Erythroblast (primary cell): ENCODE measurements at regions not wholly inside any gene's neighbourhood (a gene's known extent, or its start where the extent isn't known, plus 50 kb on each side); places are given as distances from the start of the nearest gene placed in this dataset.
"Not testable (repeated sequence)": the region's sequence is repeated elsewhere in the genome, so short reads cannot be mapped to it uniquely, and the experiment has no call there.

Source experiments
- DNase-seq, 2 experiments: peaks; one replicate each; lab custom pipeline; 2025; lab: John Stamatoyannopoulos, UW
- GATA1 ChIP-seq: IDR thresholded peaks from 2 replicates; pipeline ENCODE4 v1.6.1; 2011; ENCODE audit warnings: low read depth, mild to moderate bottlenecking, control low read depth, low read length, moderate library complexity
- POLR2A ChIP-seq: IDR thresholded peaks from 2 replicates; pipeline ENCODE4 v1.6.1; 2011; ENCODE audit warnings: mild to moderate bottlenecking, low read length

DNA sequence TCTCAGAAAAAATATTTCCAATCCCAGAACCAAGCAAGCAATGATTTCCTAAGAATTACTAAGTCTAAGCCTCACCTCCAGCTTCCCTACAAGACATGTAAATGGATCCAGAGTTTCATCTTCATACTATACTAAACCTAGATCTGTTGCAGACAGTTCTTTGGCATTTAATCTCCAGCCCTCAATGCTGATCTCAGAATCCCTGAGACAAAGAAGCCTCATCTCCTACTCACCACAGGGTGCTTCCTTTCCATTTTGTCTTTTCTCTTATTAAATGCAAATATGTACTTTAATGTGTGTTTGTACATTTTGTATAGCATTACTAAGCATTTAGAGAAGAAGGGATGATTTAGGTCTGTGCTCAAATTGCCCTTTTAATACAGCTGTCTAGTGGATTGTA is 954.9 kb downstream of the TDRD15 start:
- TF ChIP-seq POLR2A: no peak
- TF ChIP-seq GATA1: no peak
- DNase-seq: no peak

DNA sequence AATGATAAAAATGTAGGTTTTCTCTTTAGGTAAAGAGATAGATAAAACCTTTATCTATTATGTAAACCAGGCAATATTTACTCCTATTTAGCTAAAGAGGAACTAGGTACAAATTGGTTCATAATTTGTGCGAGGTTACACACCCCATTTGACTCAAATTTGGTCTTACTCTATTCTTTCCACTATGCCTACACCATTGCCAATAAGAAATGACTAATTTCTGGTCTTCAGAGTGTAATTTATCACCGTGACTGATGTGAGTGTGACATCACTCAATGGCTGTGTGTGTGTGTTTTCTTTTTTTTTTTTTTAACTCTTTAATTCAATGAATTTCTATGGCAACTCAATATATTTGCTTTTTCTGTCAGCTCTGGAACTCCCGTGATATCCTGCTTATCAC is 955.8 kb downstream of the TDRD15 start:
- DNase-seq: no peak
- no peak for TF ChIP-seq POLR2A

DNA sequence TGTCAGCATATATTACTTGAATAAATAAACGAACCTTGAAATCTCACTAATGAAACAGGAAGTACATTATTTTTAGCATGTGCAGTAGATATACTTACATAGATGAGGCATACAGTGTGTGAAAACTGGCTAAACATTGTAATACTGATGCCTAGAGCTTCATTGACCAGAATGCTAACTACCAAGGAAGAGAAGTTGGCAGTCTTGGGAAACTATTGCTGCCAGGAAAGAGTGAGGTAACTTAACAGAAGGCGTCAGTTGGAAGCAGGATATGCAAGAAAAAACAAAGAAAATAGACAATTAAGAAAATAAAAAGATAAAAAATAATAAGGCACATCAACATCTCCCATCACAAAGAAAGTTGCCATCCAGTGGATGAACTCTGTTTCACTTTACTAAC is 963.0 kb downstream of the TDRD15 start:
- no peak for DNase-seq
- TF ChIP-seq GATA1: no peak
- TF ChIP-seq POLR2A: no peak

DNA sequence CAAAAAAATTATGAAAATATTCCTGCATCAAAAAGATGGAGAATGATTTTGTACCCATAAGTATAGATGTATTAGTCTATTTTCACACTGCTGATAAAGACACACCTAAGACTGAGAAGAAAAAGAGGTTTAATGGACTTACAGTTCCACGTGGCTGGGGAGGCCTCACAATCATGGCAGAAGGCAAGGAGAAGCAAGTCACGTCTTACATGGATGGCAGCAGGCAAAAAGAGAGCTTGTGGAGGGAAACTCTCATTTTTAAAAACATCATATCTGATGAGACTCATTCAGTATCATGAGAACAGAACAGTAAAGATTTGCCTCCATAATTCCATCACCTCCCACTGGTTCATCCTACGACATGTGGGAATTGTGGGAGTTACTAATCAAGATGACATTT is 979.8 kb downstream of the TDRD15 start:
- not testable (repeated sequence) for DNase-seq

DNA sequence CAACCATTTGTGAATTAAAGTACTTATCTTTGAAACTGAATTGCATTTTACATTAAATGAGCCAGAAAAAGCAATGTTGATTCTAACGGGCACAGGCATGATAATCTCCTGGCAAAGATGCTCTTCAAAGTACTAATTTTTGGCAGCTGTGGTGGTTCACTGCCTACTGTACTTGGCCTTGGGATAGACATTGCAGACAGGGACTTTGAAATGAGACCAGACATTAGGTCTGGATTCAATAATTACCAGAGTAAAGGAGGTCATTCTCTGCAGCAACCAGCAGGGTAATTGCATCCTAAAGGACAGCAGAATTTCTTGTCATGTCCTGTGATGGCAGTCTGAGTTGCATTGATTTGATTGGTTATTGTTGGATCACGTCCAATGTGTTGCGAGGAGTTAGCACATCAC is 986.5 kb downstream of the TDRD15 start:
- no peak for TF ChIP-seq POLR2A
- TF ChIP-seq GATA1: no peak
- no peak for DNase-seq

DNA sequence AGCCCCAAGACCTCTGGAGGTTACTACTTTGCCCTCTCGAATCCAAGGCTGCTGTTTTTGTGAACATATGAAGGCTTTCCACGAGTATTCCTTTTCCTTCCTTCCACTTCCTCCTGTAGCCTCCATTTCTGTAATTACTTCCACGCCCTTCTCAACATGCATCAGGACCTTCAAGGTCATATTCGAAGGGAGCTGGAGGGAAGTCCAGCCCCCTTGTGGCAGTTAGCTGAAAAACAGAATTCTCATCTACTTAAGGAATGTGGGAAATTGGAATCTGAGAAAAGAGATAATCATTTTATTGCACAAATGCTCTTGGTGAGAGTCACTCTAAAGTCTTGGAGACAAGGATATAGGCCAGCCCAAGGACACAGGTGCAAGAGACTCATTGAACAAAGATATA is 1000.2 kb downstream of the TDRD15 start:
- no peak for DNase-seq
- TF ChIP-seq GATA1 (no peak), POLR2A (no peak)

DNA sequence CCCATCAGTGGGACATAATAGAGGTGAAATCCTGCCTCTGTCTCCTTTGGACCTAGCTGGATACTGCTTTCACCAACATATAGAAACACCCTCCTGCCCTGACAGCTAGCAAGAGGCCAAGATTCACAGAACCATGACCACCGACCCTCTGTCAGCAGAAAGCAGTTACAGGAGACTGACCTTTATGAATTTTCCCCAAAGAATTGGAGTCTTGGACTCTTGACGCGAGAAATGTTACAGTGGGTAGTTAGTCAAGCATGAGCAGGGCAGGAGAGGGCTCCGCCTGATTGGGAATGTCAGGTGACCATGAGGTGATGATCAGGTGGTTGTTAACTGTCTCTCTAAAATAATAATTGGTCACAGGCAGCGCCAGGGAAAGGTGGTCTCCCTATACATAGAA is 1002.3 kb downstream of the TDRD15 start:
- no peak for TF ChIP-seq POLR2A
- TF ChIP-seq GATA1: no peak
- DNase-seq: no peak

DNA sequence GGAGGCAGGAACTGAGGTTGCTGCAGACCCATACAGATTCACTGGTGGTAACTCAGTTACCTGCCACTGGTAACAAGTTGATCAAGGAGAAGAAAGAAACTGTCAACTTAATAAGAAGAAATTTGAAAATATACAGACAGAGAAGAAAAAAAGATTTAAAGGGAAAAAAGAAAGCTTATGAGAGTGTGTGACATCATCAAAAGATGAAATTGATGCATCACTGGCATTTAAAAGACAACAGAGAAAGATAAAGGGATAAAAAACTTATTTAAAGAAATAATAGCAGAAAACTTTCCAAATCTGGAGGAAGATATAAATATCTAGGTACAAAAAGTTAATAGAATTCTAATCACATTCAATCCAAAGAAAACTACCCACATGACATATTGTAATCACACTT is 1003.2 kb downstream of the TDRD15 start:
- TF ChIP-seq POLR2A (no peak), GATA1 (no peak)

DNA sequence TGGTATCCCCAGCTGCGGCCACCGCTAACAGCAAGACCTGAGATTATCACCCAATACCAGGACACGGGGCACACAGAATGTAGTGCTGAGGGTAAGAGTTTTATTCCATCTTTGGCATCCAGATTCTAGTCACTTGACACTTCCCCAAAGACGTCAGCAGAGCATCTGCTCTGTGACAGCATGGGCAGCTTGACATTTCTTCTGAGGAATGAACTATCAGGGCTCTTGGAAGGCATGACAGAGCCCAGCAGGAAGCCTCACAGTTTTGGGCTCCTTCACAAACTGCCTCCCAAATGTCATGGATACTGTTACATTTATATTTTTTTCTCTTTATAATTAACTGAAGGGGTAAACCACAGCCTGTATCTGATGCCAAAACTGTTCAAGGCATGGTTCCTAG is 1010.7 kb downstream of the TDRD15 start:
- TF ChIP-seq GATA1 (no peak), POLR2A (no peak)
- DNase-seq: no peak

More for the DNA sequence above, 1003.2 kb downstream of the TDRD15 start:
- DNase-seq: no peak

DNA sequence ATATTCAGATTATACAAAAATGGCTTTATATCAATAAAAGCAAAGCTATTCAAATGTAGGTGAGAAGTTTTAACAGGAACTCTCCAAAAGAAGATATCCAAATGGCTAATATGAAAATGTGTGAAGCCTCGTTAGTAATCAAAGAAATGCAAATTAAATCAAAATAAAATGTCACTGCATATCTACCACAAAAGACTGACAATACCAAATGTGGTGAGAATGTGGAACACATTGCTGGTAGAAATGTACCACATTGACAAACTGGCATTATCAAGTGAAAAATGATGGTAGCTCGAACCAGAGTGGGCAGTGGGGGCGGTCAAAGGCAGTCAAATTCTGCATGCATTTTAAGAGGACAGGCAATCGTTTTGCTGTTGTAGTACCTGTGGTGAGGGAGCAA is 1012.7 kb downstream of the TDRD15 start:
- DNase-seq: no peak
- TF ChIP-seq GATA1 (no peak), POLR2A (no peak)

DNA sequence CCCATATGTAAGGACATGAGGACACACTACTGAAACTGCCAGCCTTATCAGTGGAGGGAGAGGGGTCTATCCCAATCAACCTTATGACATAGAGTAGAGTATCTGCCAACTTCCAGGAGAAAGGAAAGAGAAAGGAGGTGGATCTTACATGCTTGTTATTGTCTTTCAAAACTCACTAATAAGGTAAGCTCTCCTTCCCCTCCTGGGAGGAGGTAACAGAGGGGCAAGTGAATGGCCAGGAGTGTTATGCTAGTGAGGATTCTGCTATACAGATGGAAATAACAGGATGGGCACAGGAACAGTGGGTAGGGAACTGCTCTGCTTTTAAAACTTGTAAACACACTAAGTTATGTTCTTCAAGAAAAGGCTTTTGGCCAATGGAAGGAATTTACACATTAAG is 1020.1 kb downstream of the TDRD15 start:
- TF ChIP-seq GATA1 (no peak), POLR2A (no peak)
- DNase-seq: no peak

DNA sequence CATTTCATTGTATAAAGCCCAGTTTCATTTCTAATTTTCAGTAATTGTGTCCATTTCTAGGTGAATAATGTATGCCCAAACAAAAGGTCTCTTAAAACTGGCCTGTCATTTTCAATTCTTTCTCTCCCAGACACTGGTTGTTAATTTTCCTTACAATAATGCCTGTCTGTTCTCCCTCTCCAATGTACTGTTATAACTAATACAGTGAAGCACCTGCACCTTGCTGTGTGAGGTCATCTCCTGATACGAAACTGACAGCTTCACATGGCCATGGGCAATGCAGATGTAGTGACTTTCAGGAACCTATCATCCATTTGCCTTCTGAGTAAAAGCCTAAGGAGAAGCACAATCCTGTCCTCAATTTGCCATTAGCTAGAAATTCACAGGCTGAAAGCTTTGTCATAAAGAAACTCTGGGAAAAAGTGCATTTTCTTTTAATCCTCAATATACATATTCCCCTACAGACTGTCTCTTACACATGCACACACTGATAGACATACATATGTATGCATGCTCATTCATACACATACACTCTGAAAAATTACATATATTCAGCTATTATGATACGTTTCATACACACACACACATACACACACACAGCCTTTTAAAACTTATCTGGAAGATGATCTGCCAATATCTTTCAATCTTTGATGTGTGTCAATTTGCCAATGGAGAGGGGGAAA is 1030.3 kb downstream of the TDRD15 start:
- DNase-seq: no peak
- TF ChIP-seq GATA1 (no peak), POLR2A (no peak)

DNA sequence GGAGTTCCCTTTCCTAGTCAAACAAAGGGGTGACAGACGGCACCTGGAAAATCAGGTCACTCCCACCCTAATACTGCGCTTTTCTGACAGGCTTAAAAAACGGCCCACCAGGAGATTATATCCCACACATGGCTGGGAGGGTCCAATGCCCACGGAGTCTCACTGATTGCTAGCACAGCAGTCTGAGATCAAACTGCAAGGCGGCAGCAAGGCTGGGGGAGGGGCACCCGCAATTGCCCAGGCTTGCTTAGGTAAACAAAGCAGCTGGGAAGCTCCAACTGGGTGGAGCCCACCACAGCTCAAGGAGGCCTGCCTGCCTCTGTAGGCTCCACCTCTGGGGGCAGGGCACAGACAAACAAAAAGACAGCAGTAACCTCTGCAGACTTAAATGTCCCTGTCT is 1032.9 kb downstream of the TDRD15 start:
- not testable (repeated sequence) for DNase-seq

DNA sequence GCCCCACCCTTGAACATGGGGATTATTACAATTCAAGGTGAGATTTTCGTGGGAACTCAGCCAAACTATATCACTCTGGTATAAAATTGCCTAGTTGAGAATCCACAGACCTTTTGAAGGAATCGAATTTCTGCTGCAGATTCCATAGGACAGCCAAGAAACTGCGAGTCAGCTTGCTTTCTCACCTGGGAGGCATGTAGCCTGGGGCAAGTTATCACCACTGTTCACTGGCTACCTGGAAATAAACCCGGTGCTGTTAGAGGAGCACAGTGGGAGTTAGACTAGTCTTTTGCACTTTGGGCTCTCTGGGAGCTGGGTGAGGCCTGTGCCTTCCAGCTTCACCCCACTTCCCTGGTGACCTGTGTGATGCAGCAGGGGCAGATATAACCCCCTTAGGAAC is 1043.5 kb downstream of the TDRD15 start:
- no peak for TF ChIP-seq POLR2A
- no peak for TF ChIP-seq GATA1
- DNase-seq: no peak

DNA sequence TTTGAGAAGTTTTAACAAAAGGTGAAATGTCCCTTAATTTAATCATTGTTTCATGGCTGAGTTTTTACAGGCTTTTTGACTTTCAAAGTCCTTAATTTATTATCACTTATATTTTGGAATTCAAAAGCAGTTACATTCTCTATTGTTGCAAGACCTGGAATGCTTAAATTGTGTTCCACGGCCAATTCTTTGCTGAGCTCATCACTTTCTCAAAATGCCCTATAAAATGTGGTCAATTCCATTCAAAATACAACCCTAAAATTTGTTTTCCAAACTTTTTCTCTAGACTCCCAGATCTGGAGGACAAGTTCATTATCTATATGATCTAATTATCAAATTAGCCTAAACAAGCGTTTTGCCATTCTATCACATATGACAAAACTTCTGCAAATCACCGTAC is 1051.2 kb downstream of the TDRD15 start:
- no peak for DNase-seq
- TF ChIP-seq POLR2A: no peak
- no peak for TF ChIP-seq GATA1

DNA sequence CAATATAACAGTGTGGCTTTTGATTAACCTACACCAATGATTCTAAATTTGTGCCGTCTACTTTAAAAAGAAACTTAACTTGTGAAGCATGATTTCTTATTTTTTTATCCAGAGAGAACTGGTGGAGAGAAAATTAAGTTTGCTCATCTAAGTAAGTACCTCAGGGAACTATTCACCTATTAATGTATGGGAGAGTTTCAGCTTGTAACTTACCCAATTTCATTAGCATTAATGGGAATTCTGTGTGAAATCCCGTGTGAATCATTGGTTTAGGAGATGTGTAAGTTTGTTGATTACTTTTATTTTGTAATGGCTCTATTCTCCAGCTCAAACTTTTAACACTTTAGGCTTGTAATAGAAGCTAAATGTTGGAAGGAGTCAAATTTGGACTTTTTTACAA is 1061.5 kb downstream of the TDRD15 start:
- DNase-seq: no peak
- TF ChIP-seq GATA1: no peak
- TF ChIP-seq POLR2A: no peak

DNA sequence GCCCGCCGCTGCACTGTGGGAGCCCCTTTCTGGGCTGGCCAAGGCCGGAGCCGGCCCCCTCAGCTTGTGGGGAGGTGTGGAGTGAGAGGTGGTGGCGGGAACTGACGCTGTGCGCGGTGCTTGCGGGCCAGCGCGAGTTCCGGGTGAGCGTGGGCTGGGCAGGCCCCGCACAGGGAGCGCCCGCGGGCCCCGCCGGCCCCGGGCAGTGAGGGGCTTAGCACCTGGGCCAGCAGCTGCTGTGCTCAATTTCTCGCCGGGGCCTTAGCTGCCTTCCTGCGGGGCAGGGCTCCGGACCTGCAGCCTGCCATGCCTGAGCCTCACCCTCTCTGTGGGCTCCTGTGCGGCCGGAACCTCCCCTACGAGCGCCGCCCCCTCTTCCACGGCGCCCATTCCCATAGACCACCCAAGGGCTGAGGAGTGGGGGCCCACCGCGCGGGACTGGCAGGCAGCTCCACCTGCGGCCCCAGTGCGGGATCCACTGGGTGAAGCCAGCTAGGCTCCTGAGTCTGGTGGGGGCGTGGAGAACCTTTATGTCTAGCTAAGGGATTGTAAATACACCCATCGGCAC is 1062.6 kb downstream of the TDRD15 start:
- DNase-seq: not testable (repeated sequence)
